ENCODE measurements at regions not wholly inside any gene's neighbourhood (a gene's known extent, or its start where the extent isn't known, plus 50 kb on each side); places are given as distances from the start of the nearest gene placed in this dataset.
"Not testable (repeated sequence)": the region's sequence is repeated elsewhere in the genome, so short reads cannot be mapped to it uniquely, and the experiment has no call there.

- in situ Hi-C loops (cut with MboI; ENCODE audit: low sequenced_read_pairs), result no loop called here
Measured at GRCh38 chr1:14328685-14329084, 269.8 kb upstream of the KAZN start.

GRCh38 chr1:14332158-14332557 is 266.3 kb upstream of the KAZN start:
- in situ Hi-C loops (cut with MboI; ENCODE audit: low sequenced_read_pairs), result no loop called here

- in situ Hi-C loops (cut with MboI; ENCODE audit: low sequenced_read_pairs), result no loop called here
Measured at GRCh38 chr1:14334336-14335176, 263.9 kb upstream of the KAZN start.

GRCh38 chr1:14338509-14338908 is 260.0 kb upstream of the KAZN start:
- in situ Hi-C loops (cut with MboI; ENCODE audit: low sequenced_read_pairs), result no loop called here

- in situ Hi-C loops (cut with MboI; ENCODE audit: low sequenced_read_pairs), result no loop called here
Measured at GRCh38 chr1:14339288-14339687, 259.2 kb upstream of the KAZN start.

- in situ Hi-C loops (cut with MboI; ENCODE audit: low sequenced_read_pairs), result no loop called here
Measured at GRCh38 chr1:14340002-14340785, 258.3 kb upstream of the KAZN start.

- in situ Hi-C loops (cut with MboI; ENCODE audit: low sequenced_read_pairs), result no loop called here
Measured at GRCh38 chr1:14341147-14341546, 257.3 kb upstream of the KAZN start.

- in situ Hi-C loops (cut with MboI; ENCODE audit: low sequenced_read_pairs), result no loop called here
Measured at GRCh38 chr1:14345946-14346550, 252.4 kb upstream of the KAZN start.

GRCh38 chr1:14347186-14347585 is 251.3 kb upstream of the KAZN start:
- in situ Hi-C loops (cut with MboI; ENCODE audit: low sequenced_read_pairs), result no loop called here

GRCh38 chr1:14347776-14348175 is 250.7 kb upstream of the KAZN start:
- in situ Hi-C loops (cut with MboI; ENCODE audit: low sequenced_read_pairs), result no loop called here

- in situ Hi-C loops (cut with MboI; ENCODE audit: low sequenced_read_pairs), result no loop called here
Measured at GRCh38 chr1:14350197-14350596, 248.3 kb upstream of the KAZN start.

- in situ Hi-C loops (cut with MboI; ENCODE audit: low sequenced_read_pairs), result no loop called here
Measured at GRCh38 chr1:14352897-14353296, 245.6 kb upstream of the KAZN start.

GRCh38 chr1:14361005-14361404 is 237.5 kb upstream of the KAZN start:
- in situ Hi-C loops (cut with MboI; ENCODE audit: low sequenced_read_pairs), result not testable (repeated sequence)

GRCh38 chr1:14362331-14362730 is 236.2 kb upstream of the KAZN start:
- in situ Hi-C loops (cut with MboI; ENCODE audit: low sequenced_read_pairs), result no loop called here

- in situ Hi-C loops (cut with MboI; ENCODE audit: low sequenced_read_pairs), result no loop called here
Measured at GRCh38 chr1:14363036-14363590, 235.4 kb upstream of the KAZN start.

GRCh38 chr1:14363707-14364413 is 234.6 kb upstream of the KAZN start:
- in situ Hi-C loops (cut with MboI; ENCODE audit: low sequenced_read_pairs), result no loop called here

- in situ Hi-C loops (cut with MboI; ENCODE audit: low sequenced_read_pairs), result no loop called here
Measured at GRCh38 chr1:14365301-14365988, 233.0 kb upstream of the KAZN start.

GRCh38 chr1:14366091-14367018 is 232.1 kb upstream of the KAZN start:
- in situ Hi-C loops (cut with MboI; ENCODE audit: low sequenced_read_pairs), result no loop called here

- in situ Hi-C loops (cut with MboI; ENCODE audit: low sequenced_read_pairs), result no loop called here
Measured at GRCh38 chr1:14367451-14367850, 231.0 kb upstream of the KAZN start.

Measured in HL-60/S4 (cell line).